Tibial artery (tissue), 4 donors: ENCODE measurements at regions not wholly inside any gene's neighbourhood (a gene's known extent, or its start where the extent isn't known, plus 50 kb on each side); places are given as distances from the start of the nearest gene placed in this dataset.

ENCODE experiments used
- DNase-seq, 2 donors: peaks; one replicate each; pipeline ENCODE4 v3.0.0-alpha.2; 2019
- H3K27ac ChIP-seq, 2 donors: fragments of 200-600 bp; sonication (generic) in 1 of 2; 1 replicate in 1 of 2; 2 replicates in 1 of 2; pipeline ENCODE4 v1.5.1; 2018 to 2019; ENCODE audit warnings: mild to moderate bottlenecking in 1 of 2
- H3K27me3 ChIP-seq, 2 donors: fragments of 200-600 bp; sonication (generic) in 1 of 2; one replicate each; pipeline versions ENCODE4 v1.5.1 to v1.6.0; 2016 to 2019
- H3K36me3 ChIP-seq, 3 donors: fragments of 200-600 bp; sonication (generic) in 2 of 3; one replicate each; pipeline ENCODE4 v1.5.1; 2016 to 2019; ENCODE audit warnings: mild to moderate bottlenecking in 2 of 3
- H3K4me1 ChIP-seq, 4 donors: fragments of 200-600 bp; sonication (generic) in 2 of 4; 1 replicate in 3 of 4; 2 replicates in 1 of 4; pipeline ENCODE4 v1.5.1; 2016 to 2019
- H3K4me3 ChIP-seq, 2 donors: fragments of 200-600 bp; sonication (generic) in 1 of 2; 1 replicate in 1 of 2; 2 replicates in 1 of 2; pipeline ENCODE4 v1.5.1; 2018 to 2019; ENCODE audit warnings: mild to moderate bottlenecking in 2 of 2
- H3K9me3 ChIP-seq, 3 donors: fragments of 200-600 bp; sonication (generic) in 1 of 3; one replicate each; pipeline ENCODE4 v1.5.1; 2016 to 2019
- intact Hi-C: fragments of 100-400 bp; cut with DNase I; formaldehyde crosslinking; loops from one replicate; pipeline ENCODE4 v1.15.0; 2023; ENCODE audit warnings: low total_unique reads
- TF ChIP-seq, protein P1 (sequence below), 2 experiments: fragments of 200-600 bp in 1 of 2; fragments of 450-650 bp in 1 of 2; IDR thresholded peaks; one replicate each; pipeline ENCODE4 v1.5.1; 2017 to 2019; ENCODE audit warnings: antibody characterized with exemption in 2 of 2, mild to moderate bottlenecking in 1 of 2, moderate library complexity in 1 of 2

- Histone ChIP-seq H3K9me3 (no peaks in the 10 kb centered on the region), H3K27ac (peak overlapping the region; percentile 53 to 75), H3K4me1 (peaks cover 0 to 25% (median 16%) of the 10 kb centered on the region in 4 donors), H3K27me3 (no peaks in the 10 kb centered on the region), H3K4me3 (no peak overlapping the region), H3K36me3 (no peaks in the 10 kb centered on the region)
- intact Hi-C loops: no loop called here
- TF ChIP-seq, protein P1, sequence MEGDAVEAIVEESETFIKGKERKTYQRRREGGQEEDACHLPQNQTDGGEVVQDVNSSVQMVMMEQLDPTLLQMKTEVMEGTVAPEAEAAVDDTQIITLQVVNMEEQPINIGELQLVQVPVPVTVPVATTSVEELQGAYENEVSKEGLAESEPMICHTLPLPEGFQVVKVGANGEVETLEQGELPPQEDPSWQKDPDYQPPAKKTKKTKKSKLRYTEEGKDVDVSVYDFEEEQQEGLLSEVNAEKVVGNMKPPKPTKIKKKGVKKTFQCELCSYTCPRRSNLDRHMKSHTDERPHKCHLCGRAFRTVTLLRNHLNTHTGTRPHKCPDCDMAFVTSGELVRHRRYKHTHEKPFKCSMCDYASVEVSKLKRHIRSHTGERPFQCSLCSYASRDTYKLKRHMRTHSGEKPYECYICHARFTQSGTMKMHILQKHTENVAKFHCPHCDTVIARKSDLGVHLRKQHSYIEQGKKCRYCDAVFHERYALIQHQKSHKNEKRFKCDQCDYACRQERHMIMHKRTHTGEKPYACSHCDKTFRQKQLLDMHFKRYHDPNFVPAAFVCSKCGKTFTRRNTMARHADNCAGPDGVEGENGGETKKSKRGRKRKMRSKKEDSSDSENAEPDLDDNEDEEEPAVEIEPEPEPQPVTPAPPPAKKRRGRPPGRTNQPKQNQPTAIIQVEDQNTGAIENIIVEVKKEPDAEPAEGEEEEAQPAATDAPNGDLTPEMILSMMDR (IDR thresholded peaks at IDR 0.05): no peak
- DNase-seq: no peak
These were observed 107.9 kb downstream of the SPRY4 start for GRCh38 chr5:142216931-142217330.

- TF ChIP-seq, protein P1 (IDR thresholded peaks at IDR 0.05): peak in 1 of 2 experiments; percentile 8
- intact Hi-C loops: no loop called here
- no peaks in the 10 kb centered on the region for H3K36me3 ChIP-seq
- no peaks in the 10 kb centered on the region for H3K9me3 ChIP-seq
- H3K27ac ChIP-seq: peak overlapping the region; percentile 53 to 75
- peak overlapping the region; percentile 5 to 7 for H3K4me3 ChIP-seq
- peaks cover 0 to 22% (median 16%) of the 10 kb centered on the region in 4 donors for H3K4me1 ChIP-seq
- no peaks in the 10 kb centered on the region for H3K27me3 ChIP-seq
- DNase-seq: peak; percentile 82 to 91
These were observed 107.5 kb downstream of the NDFIP1 start for GRCh38 chr5:142215915-142216681.

DNA sequence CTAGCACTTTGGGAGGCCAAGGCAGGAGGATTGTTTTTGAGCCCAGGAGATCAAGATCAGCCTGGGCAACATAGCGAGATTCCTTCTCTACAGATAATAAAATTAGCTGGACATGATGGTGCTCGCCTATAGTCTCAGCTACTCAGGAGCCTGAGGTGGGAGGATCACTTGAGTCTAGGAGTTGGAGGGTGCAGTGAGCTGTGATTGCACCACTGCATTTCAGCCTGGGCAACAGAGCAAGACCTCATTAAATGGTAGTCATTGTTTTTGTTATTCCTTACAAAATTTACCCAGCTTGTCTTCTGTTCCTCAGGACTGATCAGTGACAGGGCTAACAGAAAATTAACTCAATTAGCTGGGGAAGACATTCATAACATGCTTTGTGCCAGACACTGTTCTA, 104.5 kb downstream of the NDFIP1 start:
- Histone ChIP-seq H3K27me3 (no peaks in the 10 kb centered on the region), H3K4me1 (peaks cover 0 to 22% (median 14%) of the 10 kb centered on the region in 4 donors), H3K9me3 (no peaks in the 10 kb centered on the region), H3K4me3 (no peak overlapping the region), H3K27ac (no peak overlapping the region), H3K36me3 (no peaks in the 10 kb centered on the region)
- intact Hi-C loops: no loop called here
- no peak for DNase-seq
- TF ChIP-seq, protein P1 (IDR thresholded peaks at IDR 0.05): no peak

GRCh38 chr5:142211918-142212317, 103.3 kb downstream of the NDFIP1 start:
- Histone ChIP-seq H3K27me3 (no peaks in the 10 kb centered on the region), H3K9me3 (no peaks in the 10 kb centered on the region), H3K4me1 (peaks cover 0 to 15% (median 10%) of the 10 kb centered on the region in 4 donors), H3K27ac (no peak overlapping the region), H3K36me3 (no peaks in the 10 kb centered on the region), H3K4me3 (no peak overlapping the region)
- no peak for DNase-seq
- intact Hi-C loops: no loop called here
- TF ChIP-seq, protein P1 (IDR thresholded peaks at IDR 0.05): no peak

- TF ChIP-seq, protein P1 (IDR thresholded peaks at IDR 0.05): no peak
- Histone ChIP-seq H3K4me3 (no peak overlapping the region), H3K27me3 (no peaks in the 10 kb centered on the region), H3K9me3 (no peaks in the 10 kb centered on the region), H3K36me3 (no peaks in the 10 kb centered on the region), H3K4me1 (peaks cover 0 to 8% (median 3%) of the 10 kb centered on the region in 4 donors), H3K27ac (no peak overlapping the region)
- no peak for DNase-seq
- intact Hi-C loops: no loop called here
These were observed 102.4 kb downstream of the NDFIP1 start for GRCh38 chr5:142210864-142211412.
